ENCODE measurements at regions not wholly inside any gene's neighbourhood (a gene's known extent, or its start where the extent isn't known, plus 50 kb on each side); places are given as distances from the start of the nearest gene placed in this dataset.

GRCh38 chr3:31321620-31322019 lies 211.1 kb upstream of the STT3B start:
- no peak for TF ChIP-seq POLR2A (IDR thresholded peaks at IDR 0.05)
- no peak for TF ChIP-seq CTCF (IDR thresholded peaks at IDR 0.05)
- TF ChIP-seq POLR2AphosphoS5 (IDR thresholded peaks at IDR 0.05) = no peak
- TF ChIP-seq EP300 (IDR thresholded peaks at IDR 0.05) = no peak

All from stomach (tissue), 4 donors.